ENCODE measurements at regions not wholly inside any gene's neighbourhood (a gene's known extent, or its start where the extent isn't known, plus 50 kb on each side); places are given as distances from the start of the nearest gene placed in this dataset.

DNA sequence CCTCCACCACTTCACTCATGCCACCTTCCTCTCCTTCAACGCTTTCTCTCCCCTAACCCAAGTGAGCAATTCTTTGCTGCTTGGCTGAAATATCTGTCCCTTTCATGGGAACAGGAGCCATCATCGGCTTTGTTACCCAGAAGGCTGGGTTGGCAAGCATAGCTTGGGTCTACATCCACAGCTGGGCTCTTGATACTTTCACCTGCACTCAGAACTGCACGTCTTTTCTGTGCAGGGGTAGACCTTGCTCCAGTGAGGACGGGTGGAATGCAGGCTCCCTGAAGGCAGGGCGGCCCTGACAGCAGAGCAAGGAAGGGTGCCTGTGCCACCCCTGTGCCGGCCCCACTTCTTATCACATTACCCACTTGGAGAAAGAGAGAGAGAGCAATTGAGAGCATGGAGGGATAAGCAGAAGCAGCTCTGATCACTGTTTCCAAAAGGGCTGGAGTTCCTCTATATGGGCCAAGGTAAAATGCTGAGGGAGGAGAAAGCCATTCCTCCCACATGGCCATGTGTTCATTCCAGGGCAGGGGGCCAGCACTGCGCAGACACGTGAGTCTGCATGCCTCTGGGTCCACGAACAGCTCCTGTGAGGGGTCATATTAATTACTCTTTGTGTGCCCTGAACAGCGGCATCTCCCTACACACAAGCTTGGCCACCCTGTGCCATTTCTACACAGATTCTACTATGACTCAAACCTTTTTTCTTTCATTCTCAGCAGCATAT lies 181.8 kb downstream of the BUD13 start:
- TF ChIP-seq, protein P1, sequence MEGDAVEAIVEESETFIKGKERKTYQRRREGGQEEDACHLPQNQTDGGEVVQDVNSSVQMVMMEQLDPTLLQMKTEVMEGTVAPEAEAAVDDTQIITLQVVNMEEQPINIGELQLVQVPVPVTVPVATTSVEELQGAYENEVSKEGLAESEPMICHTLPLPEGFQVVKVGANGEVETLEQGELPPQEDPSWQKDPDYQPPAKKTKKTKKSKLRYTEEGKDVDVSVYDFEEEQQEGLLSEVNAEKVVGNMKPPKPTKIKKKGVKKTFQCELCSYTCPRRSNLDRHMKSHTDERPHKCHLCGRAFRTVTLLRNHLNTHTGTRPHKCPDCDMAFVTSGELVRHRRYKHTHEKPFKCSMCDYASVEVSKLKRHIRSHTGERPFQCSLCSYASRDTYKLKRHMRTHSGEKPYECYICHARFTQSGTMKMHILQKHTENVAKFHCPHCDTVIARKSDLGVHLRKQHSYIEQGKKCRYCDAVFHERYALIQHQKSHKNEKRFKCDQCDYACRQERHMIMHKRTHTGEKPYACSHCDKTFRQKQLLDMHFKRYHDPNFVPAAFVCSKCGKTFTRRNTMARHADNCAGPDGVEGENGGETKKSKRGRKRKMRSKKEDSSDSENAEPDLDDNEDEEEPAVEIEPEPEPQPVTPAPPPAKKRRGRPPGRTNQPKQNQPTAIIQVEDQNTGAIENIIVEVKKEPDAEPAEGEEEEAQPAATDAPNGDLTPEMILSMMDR (IDR thresholded peaks at IDR 0.05; ENCODE audit: insufficient read depth in 1 of 2, low read depth in 1 of 2, low read length in 1 of 2, severe bottlenecking in 1 of 2, unreplicated experiment in 1 of 2) = no peak
- ChIA-PET POLR2A (no interaction called here), CTCF (interaction anchor here (0.6 kb wide), 1 partner anchor 125 kb away, joined by 3 read pairs; no protein-coding TSS in a partner anchor)
- Histone ChIP-seq H3K9me3 (no peaks in the 10 kb centered on the region), H3K36me3 (ENCODE audit: control insufficient read depth, insufficient read depth, low read length) (no peaks in the 10 kb centered on the region), H3K4me3 (ENCODE audit: low read depth, low read length) (no peak overlapping the region), H3K4me1 (no peaks in the 10 kb centered on the region), H3K27me3 (replicated peaks; ENCODE audit: control insufficient read depth, insufficient read depth, low read length) (peaks cover 2% of the 10 kb centered on the region; the same call in 1 of the 2 replicates)
- Mint-ChIP-seq H3K27ac (ENCODE audit: unreplicated experiment) (no peak overlapping the region), H3K36me3 (ENCODE audit: insufficient read depth, unreplicated experiment) (no peaks in the 10 kb centered on the region), H3K9me3 (ENCODE audit: unreplicated experiment) (no peaks in the 10 kb centered on the region), H3K27me3 (ENCODE audit: insufficient read depth, unreplicated experiment) (peaks cover 39% of the 10 kb centered on the region), H3K4me1 (ENCODE audit: low read depth, unreplicated experiment) (no peaks in the 10 kb centered on the region), H3K4me3 (ENCODE audit: unreplicated experiment) (no peak overlapping the region)
- intact Hi-C loops (cut with micrococcal nuclease; ENCODE audit: unreplicated experiment) = no loop called here
- BruUV-seq (replicated peaks) = no TSS peak
- DNase-seq = no peak

DNA sequence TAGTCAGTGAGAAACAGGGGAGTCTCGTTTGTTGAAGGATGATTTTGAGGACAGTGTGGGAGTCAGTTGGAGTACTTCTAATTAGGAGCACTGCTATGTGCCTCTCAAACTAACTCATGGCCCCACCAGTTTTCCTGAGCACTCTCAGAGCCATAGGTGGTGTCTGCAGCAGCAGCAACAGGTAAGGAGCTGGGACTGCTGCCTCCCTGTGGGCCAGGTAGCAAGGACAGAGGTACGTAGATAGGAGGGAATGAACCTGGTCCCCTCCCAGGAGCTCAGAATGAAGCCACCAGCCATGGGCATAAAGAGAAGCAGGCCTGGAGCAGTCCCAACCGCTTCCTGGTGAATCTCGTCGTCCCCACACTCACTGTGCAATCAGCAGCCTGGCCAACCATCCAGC lies 183.4 kb downstream of the BUD13 start:
- no TSS peak for BruUV-seq (replicated peaks)
- no peaks in the 10 kb centered on the region for H3K36me3 ChIP-seq (ENCODE audit: control insufficient read depth, insufficient read depth, low read length)
- no peaks in the 10 kb centered on the region for H3K4me1 Mint-ChIP-seq (ENCODE audit: low read depth, unreplicated experiment)
- peaks cover 43% of the 10 kb centered on the region for H3K27me3 Mint-ChIP-seq (ENCODE audit: insufficient read depth, unreplicated experiment)
- TF ChIP-seq, protein P1 (IDR thresholded peaks at IDR 0.05; ENCODE audit: insufficient read depth in 1 of 2, low read depth in 1 of 2, low read length in 1 of 2, severe bottlenecking in 1 of 2, unreplicated experiment in 1 of 2) = no peak
- ChIA-PET CTCF (interaction anchor here (1.5 kb wide), 1 partner anchor 52 kb away, joined by 3 read pairs; no protein-coding TSS in a partner anchor), POLR2A (no interaction called here)
- no peak overlapping the region for H3K4me3 ChIP-seq (ENCODE audit: low read depth, low read length)
- no peaks in the 10 kb centered on the region for H3K9me3 ChIP-seq
- H3K9me3 Mint-ChIP-seq (ENCODE audit: unreplicated experiment) = no peaks in the 10 kb centered on the region
- no peaks in the 10 kb centered on the region for H3K4me1 ChIP-seq
- 0 out of 2 replicates have a peak, but pooled peaks cover 1% of the 10 kb centered on the region for H3K27me3 ChIP-seq (replicated peaks; ENCODE audit: control insufficient read depth, insufficient read depth, low read length)
- no peak overlapping the region for H3K27ac Mint-ChIP-seq (ENCODE audit: unreplicated experiment)
- H3K4me3 Mint-ChIP-seq (ENCODE audit: unreplicated experiment) = no peak overlapping the region
- H3K36me3 Mint-ChIP-seq (ENCODE audit: insufficient read depth, unreplicated experiment) = no peaks in the 10 kb centered on the region
- intact Hi-C loops (cut with micrococcal nuclease; ENCODE audit: unreplicated experiment) = no loop called here
- no peak for DNase-seq

DNA sequence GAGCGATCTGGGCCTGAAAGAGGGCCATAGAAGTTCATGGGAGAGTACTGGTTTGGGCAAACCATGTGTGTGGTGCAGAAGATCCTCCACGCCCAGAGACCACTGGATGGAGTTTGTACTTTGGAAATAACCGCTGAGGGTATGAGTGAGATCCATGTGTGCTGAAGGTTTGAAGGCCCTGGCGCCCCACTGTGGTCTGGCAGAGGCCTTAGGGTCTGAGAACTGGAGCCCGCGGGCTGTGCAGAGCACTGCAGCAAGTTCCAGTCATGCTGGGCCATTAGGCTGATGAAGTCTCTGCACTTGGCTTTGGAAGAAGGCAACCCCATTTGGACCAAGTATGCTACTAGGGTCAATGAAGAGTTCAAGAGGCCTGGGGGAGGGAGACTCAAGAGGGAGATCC lies 186.4 kb downstream of the BUD13 start:
- Histone ChIP-seq H3K36me3 (ENCODE audit: control insufficient read depth, insufficient read depth, low read length) (no peaks in the 10 kb centered on the region), H3K9me3 (no peaks in the 10 kb centered on the region), H3K27me3 (replicated peaks; ENCODE audit: control insufficient read depth, insufficient read depth, low read length) (peaks cover 3% of the 10 kb centered on the region), H3K4me1 (no peaks in the 10 kb centered on the region), H3K4me3 (ENCODE audit: low read depth, low read length) (no peak overlapping the region)
- no peaks in the 10 kb centered on the region for H3K36me3 Mint-ChIP-seq (ENCODE audit: insufficient read depth, unreplicated experiment)
- DNase-seq = no peak
- POLR2A ChIA-PET = no interaction called here
- no peak overlapping the region for H3K4me3 Mint-ChIP-seq (ENCODE audit: unreplicated experiment)
- TF ChIP-seq, protein P1 (IDR thresholded peaks at IDR 0.05; ENCODE audit: insufficient read depth in 1 of 2, low read depth in 1 of 2, low read length in 1 of 2, severe bottlenecking in 1 of 2, unreplicated experiment in 1 of 2) = no peak
- peaks cover 47% of the 10 kb centered on the region for H3K27me3 Mint-ChIP-seq (ENCODE audit: insufficient read depth, unreplicated experiment)
- no peaks in the 10 kb centered on the region for H3K4me1 Mint-ChIP-seq (ENCODE audit: low read depth, unreplicated experiment)
- intact Hi-C loops (cut with micrococcal nuclease; ENCODE audit: unreplicated experiment) = no loop called here
- CTCF ChIA-PET = no interaction called here
- no peaks in the 10 kb centered on the region for H3K9me3 Mint-ChIP-seq (ENCODE audit: unreplicated experiment)
- no peak overlapping the region for H3K27ac Mint-ChIP-seq (ENCODE audit: unreplicated experiment)
- no TSS peak for BruUV-seq (replicated peaks)

All from Caco-2 (cell line).